ENCODE measurements at regions not wholly inside any gene's neighbourhood (a gene's known extent, or its start where the extent isn't known, plus 50 kb on each side); places are given as distances from the start of the nearest gene placed in this dataset.
"Not testable (repeated sequence)": the region's sequence is repeated elsewhere in the genome, so short reads cannot be mapped to it uniquely, and the experiment has no call there.

DNA sequence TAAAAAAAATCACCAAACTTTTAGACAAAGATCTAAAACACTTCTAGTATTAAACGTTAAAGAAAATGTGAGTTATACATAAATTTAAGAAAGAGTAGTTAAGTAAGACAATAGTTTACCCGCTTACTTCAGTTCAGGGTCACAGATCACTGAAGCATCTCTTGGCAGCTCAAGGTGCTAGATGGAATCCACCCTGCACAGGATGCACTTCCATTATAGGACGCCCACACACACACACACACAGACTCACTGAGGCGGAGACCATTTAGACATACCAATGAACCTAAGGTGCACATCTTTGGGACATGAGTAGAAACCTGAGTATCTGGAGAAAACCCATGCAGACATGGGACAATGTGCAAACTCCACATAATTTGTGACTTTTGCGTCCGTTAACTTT is 630.6 kb upstream of the ZNF804A start:
- Histone ChIP-seq H3K27me3 (ENCODE audit: insufficient read depth, low read length) (no peaks in the 10 kb centered on the region), H3K27ac (ENCODE audit: low read depth, low read length) (no peak overlapping the region), H2AFZ (ENCODE audit: low read depth, low read length, poor library complexity, severe bottlenecking) (no peak overlapping the region), H3K9me3 (ENCODE audit: control insufficient read depth in 1 of 2, insufficient read depth in 1 of 2, low read depth in 1 of 2, low read length in 2 of 2) (no peaks in the 10 kb centered on the region), H3K36me3 (ENCODE audit: control insufficient read depth in 1 of 2, insufficient read depth in 2 of 2, low read length in 2 of 2) (no peaks in the 10 kb centered on the region), H4K20me1 (ENCODE audit: insufficient read depth) (no peaks in the 10 kb centered on the region), H3K9me2 (ENCODE audit: insufficient read depth) (no peaks in the 10 kb centered on the region), H3K79me2 (ENCODE audit: insufficient read depth, low read length) (no peaks in the 10 kb centered on the region), H3K4me2 (ENCODE audit: low read length) (no peak overlapping the region), H3K4me1 (ENCODE audit: control insufficient read depth in 1 of 2, insufficient read depth in 2 of 2, low read length in 2 of 2) (no peaks in the 10 kb centered on the region), H3K4me3 (replicated peaks in 1 of 2; ENCODE audit: low read depth in 1 of 2, low read length in 2 of 2) (no peak overlapping the region), H3K9ac (ENCODE audit: low read length) (no peak overlapping the region)
- ChIA-PET POLR2A (no interaction called here), RAD21 (ENCODE audit: low non-redundant PET in 1 of 2, low total read pairs in 2 of 2, uncharacterized antibody in 2 of 2, unreplicated experiment in 2 of 2) (no interaction called here), CTCF (no interaction called here)
- ATAC-seq, result no peak
- no TSS peak for BruUV-seq (replicated peaks)
- no peak for DNase-seq (ENCODE audit: low read depth, low spot score)
- intact Hi-C loops (cut with micrococcal nuclease), result no loop called here
- no peak for TF ChIP-seq TCF7L2 (IDR thresholded peaks at IDR 0.05; ENCODE audit: borderline replicate concordance, extremely low read depth, insufficient read depth, insufficient read length)
- TF ChIP-seq, protein P1, sequence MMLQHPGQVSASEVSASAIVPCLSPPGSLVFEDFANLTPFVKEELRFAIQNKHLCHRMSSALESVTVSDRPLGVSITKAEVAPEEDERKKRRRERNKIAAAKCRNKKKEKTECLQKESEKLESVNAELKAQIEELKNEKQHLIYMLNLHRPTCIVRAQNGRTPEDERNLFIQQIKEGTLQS (IDR thresholded peaks at IDR 0.05), result no peak
- TF ChIP-seq, protein P2, sequence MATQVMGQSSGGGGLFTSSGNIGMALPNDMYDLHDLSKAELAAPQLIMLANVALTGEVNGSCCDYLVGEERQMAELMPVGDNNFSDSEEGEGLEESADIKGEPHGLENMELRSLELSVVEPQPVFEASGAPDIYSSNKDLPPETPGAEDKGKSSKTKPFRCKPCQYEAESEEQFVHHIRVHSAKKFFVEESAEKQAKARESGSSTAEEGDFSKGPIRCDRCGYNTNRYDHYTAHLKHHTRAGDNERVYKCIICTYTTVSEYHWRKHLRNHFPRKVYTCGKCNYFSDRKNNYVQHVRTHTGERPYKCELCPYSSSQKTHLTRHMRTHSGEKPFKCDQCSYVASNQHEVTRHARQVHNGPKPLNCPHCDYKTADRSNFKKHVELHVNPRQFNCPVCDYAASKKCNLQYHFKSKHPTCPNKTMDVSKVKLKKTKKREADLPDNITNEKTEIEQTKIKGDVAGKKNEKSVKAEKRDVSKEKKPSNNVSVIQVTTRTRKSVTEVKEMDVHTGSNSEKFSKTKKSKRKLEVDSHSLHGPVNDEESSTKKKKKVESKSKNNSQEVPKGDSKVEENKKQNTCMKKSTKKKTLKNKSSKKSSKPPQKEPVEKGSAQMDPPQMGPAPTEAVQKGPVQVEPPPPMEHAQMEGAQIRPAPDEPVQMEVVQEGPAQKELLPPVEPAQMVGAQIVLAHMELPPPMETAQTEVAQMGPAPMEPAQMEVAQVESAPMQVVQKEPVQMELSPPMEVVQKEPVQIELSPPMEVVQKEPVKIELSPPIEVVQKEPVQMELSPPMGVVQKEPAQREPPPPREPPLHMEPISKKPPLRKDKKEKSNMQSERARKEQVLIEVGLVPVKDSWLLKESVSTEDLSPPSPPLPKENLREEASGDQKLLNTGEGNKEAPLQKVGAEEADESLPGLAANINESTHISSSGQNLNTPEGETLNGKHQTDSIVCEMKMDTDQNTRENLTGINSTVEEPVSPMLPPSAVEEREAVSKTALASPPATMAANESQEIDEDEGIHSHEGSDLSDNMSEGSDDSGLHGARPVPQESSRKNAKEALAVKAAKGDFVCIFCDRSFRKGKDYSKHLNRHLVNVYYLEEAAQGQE (IDR thresholded peaks at IDR 0.05; ENCODE audit: low read depth), result no peak
- no peak for TF ChIP-seq SIN3A (IDR thresholded peaks at IDR 0.05; ENCODE audit: low read depth)

DNA sequence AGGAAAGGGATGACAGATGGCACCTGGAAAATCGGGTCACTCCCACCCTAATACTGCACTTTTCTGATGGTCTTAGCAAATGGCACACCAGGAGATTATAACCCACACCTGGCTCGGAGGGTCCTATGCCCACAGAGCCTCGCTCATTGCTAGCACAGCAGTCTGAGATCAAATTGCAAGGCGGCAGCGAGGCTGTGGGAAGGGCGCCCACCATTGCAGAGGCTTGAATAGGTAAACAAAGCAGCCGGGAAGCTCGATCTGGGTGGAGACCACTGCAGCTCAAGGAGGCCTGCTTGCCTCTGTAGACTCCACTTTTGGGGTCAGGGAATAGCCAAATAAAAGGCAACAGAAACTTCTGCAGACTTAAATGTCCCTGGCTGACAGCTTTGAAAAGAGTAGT is 622.7 kb upstream of the ZNF804A start:
- H4K20me1 ChIP-seq (ENCODE audit: insufficient read depth); H2AFZ ChIP-seq (ENCODE audit: low read depth, low read length, poor library complexity, severe bottlenecking); H3K36me3 ChIP-seq (ENCODE audit: control insufficient read depth in 1 of 2, insufficient read depth in 2 of 2, low read length in 2 of 2); H3K79me2 ChIP-seq (ENCODE audit: insufficient read depth, low read length); H3K4me1 ChIP-seq (ENCODE audit: control insufficient read depth in 1 of 2, insufficient read depth in 2 of 2, low read length in 2 of 2); H3K27me3 ChIP-seq (ENCODE audit: insufficient read depth, low read length); H3K4me2 ChIP-seq (ENCODE audit: low read length); DNase-seq (ENCODE audit: low read depth, low spot score); CTCF ChIA-PET; H3K27ac ChIP-seq (ENCODE audit: low read depth, low read length); H3K9ac ChIP-seq (ENCODE audit: low read length); intact Hi-C loops (cut with micrococcal nuclease); BruUV-seq (replicated peaks); H3K9me3 ChIP-seq (ENCODE audit: control insufficient read depth in 1 of 2, insufficient read depth in 1 of 2, low read depth in 1 of 2, low read length in 2 of 2); RAD21 ChIA-PET (ENCODE audit: low non-redundant PET in 1 of 2, low total read pairs in 2 of 2, uncharacterized antibody in 2 of 2, unreplicated experiment in 2 of 2); H3K4me3 ChIP-seq (replicated peaks in 1 of 2; ENCODE audit: low read depth in 1 of 2, low read length in 2 of 2); H3K9me2 ChIP-seq (ENCODE audit: insufficient read depth); POLR2A ChIA-PET; ATAC-seq: not testable (repeated sequence)
